ENCODE measurements at regions not wholly inside any gene's neighbourhood (a gene's known extent, or its start where the extent isn't known, plus 50 kb on each side); places are given as distances from the start of the nearest gene placed in this dataset.
"Not testable (repeated sequence)": the region's sequence is repeated elsewhere in the genome, so short reads cannot be mapped to it uniquely, and the experiment has no call there.

DNA sequence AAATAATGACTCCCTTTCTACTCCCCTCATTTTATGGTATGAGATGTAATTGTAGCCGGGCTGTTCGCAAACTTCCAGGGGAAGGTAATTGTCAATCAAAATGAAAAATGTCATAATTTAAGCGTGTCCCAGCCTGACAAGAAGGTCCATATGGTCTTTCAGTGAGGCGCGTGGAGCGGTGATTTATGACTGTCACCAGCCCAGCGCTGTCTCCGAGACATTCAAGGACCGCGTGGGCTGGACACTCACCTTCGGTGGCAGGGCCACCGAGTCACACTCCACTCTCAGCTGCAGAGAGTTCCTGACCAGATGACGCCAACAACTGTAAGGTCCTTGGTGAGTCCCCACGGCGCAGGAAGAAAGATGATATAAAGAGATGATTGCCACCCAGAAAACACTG lies 157.7 kb upstream of the TNRC6C start:
- peaks cover 28% of the 10 kb centered on the region for H3K27me3 ChIP-seq (replicated peaks; ENCODE audit: control insufficient read depth, insufficient read depth, low read length)
- H3K4me1 ChIP-seq (ENCODE audit: control insufficient read depth, insufficient read depth, low read length) = peaks cover 4% of the 10 kb centered on the region
- H3K4me3 ChIP-seq (ENCODE audit: low read length) = no peak overlapping the region
- no peak for DNase-seq (ENCODE audit: low read depth)
- H3K9ac ChIP-seq (ENCODE audit: low read length) = no peak overlapping the region
- H3K9me3 ChIP-seq (ENCODE audit: control insufficient read depth, low read length) = no peaks in the 10 kb centered on the region
- H3K36me3 ChIP-seq (ENCODE audit: control insufficient read depth, insufficient read depth, low read length, severe bottlenecking) = no peaks in the 10 kb centered on the region

DNA sequence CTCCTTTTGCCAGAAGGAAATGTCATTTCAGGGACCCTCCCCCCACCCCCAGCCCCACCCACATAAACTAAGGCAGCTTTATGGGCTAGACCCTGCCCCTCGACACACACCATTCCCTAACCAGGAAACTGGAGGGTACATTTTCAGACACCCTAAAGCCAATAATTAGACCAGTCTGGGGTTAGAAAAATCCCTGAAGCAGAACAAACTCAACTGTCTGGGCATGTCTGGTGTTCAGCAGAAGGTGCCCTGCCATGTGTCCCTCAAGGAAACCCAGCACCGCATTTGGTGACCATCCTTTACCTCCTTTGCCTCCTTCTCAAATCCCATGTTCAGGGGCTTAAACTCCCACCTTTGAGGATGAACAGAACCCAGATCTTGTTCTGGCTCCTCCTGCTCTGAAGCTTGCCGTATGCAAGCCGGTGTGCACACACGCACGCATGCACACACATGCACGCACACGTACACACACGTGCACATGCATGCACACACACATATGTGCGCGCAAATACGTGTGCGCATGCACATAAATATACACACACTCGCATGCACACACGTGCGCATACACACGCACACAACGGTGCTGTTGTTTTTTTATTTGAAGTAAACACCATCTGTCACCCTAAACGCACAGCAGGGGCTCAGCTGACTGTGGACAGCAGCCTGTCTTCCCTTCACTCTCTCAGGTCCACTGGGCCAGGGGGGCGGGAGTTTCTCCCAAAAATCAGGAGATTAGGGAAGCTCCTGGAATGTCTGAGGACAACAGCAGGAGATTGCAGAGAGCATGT lies 156.8 kb upstream of the TNRC6C start:
- H3K9me3 ChIP-seq (ENCODE audit: control insufficient read depth, low read length) = no peaks in the 10 kb centered on the region
- H3K4me1 ChIP-seq (ENCODE audit: control insufficient read depth, insufficient read depth, low read length) = peaks cover 2% of the 10 kb centered on the region
- H3K4me3 ChIP-seq (ENCODE audit: low read length) = no peak overlapping the region
- no peak overlapping the region for H3K9ac ChIP-seq (ENCODE audit: low read length)
- peaks cover 28% of the 10 kb centered on the region for H3K27me3 ChIP-seq (replicated peaks; ENCODE audit: control insufficient read depth, insufficient read depth, low read length)
- no peaks in the 10 kb centered on the region for H3K36me3 ChIP-seq (ENCODE audit: control insufficient read depth, insufficient read depth, low read length, severe bottlenecking)
- DNase-seq (ENCODE audit: low read depth) = no peak

DNA sequence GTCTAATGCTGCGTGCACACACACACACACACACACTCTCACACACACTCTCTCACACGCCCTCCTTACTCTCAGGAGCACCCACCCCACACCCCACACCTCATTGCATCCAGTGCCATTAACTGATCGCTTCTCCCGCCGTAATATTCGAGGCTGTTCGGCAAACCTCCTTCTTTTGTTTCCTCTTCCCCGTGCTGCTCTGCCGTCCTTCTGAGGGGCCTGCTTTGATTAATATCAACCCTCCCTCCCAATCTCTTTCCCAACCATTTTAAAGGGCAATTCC lies 156.2 kb upstream of the TNRC6C start:
- Histone ChIP-seq H3K4me3 (ENCODE audit: low read length) (no peak overlapping the region), H3K9me3 (ENCODE audit: control insufficient read depth, low read length) (no peaks in the 10 kb centered on the region), H3K27me3 (replicated peaks; ENCODE audit: control insufficient read depth, insufficient read depth, low read length) (peaks cover 28% of the 10 kb centered on the region), H3K9ac (ENCODE audit: low read length) (no peak overlapping the region), H3K36me3 (ENCODE audit: control insufficient read depth, insufficient read depth, low read length, severe bottlenecking) (no peaks in the 10 kb centered on the region), H3K4me1 (ENCODE audit: control insufficient read depth, insufficient read depth, low read length) (no peaks in the 10 kb centered on the region)
- DNase-seq (ENCODE audit: low read depth) = no peak

DNA sequence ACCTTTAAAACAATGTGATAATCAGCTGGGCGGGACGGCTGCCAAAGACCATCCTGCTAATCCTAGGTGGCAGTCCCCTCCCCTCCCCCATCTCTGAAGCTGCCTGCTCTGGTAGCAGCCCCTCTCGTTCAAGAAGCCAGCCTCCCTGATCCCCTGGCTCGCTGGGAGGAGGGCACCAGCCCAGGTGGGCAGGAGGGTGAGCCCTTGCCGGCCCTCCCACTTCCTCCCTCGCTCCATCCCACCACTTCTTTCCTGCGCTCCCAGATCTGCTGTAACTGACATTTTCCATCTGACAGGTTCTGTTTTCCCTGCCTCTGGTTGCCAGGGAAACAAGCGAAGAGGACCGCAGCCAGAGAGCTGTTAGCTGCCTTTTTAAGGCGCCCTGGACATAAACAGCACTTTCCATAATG lies 155.7 kb upstream of the TNRC6C start:
- no peaks in the 10 kb centered on the region for H3K4me1 ChIP-seq (ENCODE audit: control insufficient read depth, insufficient read depth, low read length)
- no peaks in the 10 kb centered on the region for H3K9me3 ChIP-seq (ENCODE audit: control insufficient read depth, low read length)
- H3K4me3 ChIP-seq (ENCODE audit: low read length) = no peak overlapping the region
- H3K27me3 ChIP-seq (replicated peaks; ENCODE audit: control insufficient read depth, insufficient read depth, low read length) = peaks cover 28% of the 10 kb centered on the region
- H3K9ac ChIP-seq (ENCODE audit: low read length) = no peak overlapping the region
- peak; percentile 45 for DNase-seq (ENCODE audit: low read depth)
- H3K36me3 ChIP-seq (ENCODE audit: control insufficient read depth, insufficient read depth, low read length, severe bottlenecking) = no peaks in the 10 kb centered on the region

DNA sequence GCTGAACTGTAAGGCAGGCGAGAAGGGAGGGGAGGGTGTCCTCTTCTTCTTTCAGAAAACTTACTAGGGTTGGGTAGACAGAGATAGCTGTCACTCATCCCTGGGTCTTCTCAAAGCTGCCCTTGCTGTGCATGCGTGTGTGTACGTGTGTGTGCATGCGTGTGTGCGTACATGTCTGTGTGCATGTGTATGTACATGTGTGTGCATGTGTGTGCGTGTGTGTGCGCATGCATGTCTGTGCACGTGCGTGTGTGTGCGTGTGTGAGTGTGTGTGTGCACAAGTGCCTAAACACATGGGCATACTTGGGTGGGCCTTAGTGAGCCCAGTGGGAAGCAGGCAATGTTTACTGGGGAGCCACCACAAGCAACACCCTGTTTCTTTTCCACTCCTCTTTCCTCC lies 154.8 kb upstream of the TNRC6C start:
- H3K27me3 ChIP-seq (replicated peaks; ENCODE audit: control insufficient read depth, insufficient read depth, low read length) = peaks cover 28% of the 10 kb centered on the region
- no peaks in the 10 kb centered on the region for H3K4me1 ChIP-seq (ENCODE audit: control insufficient read depth, insufficient read depth, low read length)
- no peaks in the 10 kb centered on the region for H3K36me3 ChIP-seq (ENCODE audit: control insufficient read depth, insufficient read depth, low read length, severe bottlenecking)
- no peaks in the 10 kb centered on the region for H3K9me3 ChIP-seq (ENCODE audit: control insufficient read depth, low read length)
- no peak overlapping the region for H3K9ac ChIP-seq (ENCODE audit: low read length)
- no peak overlapping the region for H3K4me3 ChIP-seq (ENCODE audit: low read length)
- DNase-seq (ENCODE audit: low read depth) = no peak

DNA sequence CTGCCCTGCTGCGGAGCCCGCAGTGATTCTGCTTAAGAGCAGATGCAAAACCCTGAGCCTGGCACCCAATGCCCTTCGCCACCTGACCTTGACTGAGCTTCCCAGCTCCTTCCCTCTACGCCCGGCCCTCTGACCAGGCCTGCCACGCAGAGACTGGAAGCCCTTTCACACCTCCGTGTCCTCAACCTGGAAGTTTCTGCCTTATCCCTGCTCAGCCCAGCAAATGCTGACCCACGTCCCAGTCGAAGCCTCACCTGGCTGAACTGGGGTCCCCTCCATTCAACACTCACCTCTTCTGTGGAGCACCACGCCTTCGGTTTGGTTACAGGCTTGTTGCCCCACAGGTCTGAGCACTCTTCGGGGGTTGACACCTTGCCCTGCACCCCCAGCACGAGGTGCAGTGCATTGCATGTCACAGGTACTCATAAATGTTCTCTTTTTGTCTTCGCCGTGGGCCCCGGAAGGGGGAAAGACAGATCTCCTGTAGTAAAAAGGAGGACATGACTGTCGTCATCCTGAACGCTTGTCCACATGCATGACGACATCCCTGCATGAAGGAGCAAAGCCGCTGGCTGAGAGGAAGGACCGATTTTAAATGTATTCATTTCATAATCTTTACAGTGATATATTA lies 153.6 kb upstream of the TNRC6C start:
- Histone ChIP-seq H3K9me3 (ENCODE audit: control insufficient read depth, low read length) (no peaks in the 10 kb centered on the region), H3K4me1 (ENCODE audit: control insufficient read depth, insufficient read depth, low read length) (peaks cover under 1% of the 10 kb centered on the region), H3K36me3 (ENCODE audit: control insufficient read depth, insufficient read depth, low read length, severe bottlenecking) (no peaks in the 10 kb centered on the region), H3K27me3 (replicated peaks; ENCODE audit: control insufficient read depth, insufficient read depth, low read length) (peaks cover 28% of the 10 kb centered on the region), H3K4me3 (ENCODE audit: low read length) (no peak overlapping the region), H3K9ac (ENCODE audit: low read length) (no peak overlapping the region)
- no peak for DNase-seq (ENCODE audit: low read depth)

DNA sequence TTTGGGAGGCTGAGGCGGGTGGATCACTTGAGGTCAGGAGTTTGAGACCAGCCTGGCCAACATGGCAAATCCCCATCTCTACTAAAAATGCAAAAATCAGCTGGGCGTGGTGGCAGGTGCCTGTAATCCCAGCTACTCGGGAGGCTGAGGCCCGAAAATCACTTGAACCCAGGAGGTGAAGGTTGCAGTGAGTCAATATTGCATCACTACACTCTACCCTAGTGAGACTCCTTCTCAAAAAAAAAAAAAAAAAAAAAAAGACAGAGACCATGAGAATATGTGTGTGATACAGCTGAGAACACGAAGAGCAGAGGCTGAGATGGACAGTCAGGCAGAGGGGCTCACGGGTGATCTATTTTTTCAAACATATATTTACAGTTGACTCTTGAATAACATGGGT lies 152.5 kb upstream of the TNRC6C start:
- not testable (repeated sequence) for H3K9ac ChIP-seq (ENCODE audit: low read length); H3K4me3 ChIP-seq (ENCODE audit: low read length); H3K4me1 ChIP-seq (ENCODE audit: control insufficient read depth, insufficient read depth, low read length); H3K36me3 ChIP-seq (ENCODE audit: control insufficient read depth, insufficient read depth, low read length, severe bottlenecking); DNase-seq (ENCODE audit: low read depth); H3K9me3 ChIP-seq (ENCODE audit: control insufficient read depth, low read length)
- H3K27me3 ChIP-seq (replicated peaks; ENCODE audit: control insufficient read depth, insufficient read depth, low read length) = peaks cover 28% of the 10 kb centered on the region

DNA sequence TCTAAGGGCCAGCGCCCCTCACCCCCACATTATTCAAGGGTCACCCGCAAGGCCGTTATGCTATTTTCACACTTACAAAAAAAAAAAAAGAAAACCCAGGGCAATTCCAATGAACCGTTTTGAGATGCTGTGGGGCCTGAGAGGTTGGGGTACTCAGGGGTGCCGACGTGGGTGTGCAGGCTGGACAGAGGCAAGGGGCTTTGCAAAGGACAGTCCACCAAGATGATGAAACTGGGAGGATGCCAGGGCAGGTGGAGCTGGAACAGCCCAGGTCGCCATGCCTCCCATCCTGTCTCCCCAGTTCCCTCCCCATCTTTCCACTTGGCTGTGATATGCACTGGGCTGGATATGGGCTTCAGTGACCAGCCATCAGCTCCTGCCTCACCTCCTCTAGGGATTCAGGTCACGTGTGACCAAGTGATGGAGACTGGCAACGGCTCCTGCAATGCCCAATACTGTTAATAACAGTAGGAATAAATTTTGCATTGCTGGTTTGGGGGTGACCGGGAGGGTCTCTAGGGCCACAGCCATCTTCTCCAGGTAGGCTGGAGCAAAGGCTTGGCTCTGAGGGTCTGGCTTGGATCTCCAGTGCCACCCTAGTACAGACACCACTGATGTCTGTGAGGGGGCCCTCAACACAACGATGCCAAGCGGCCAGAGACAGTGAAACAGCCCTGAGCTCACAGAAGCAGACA lies 151.3 kb upstream of the TNRC6C start:
- no peak overlapping the region for H3K4me3 ChIP-seq (ENCODE audit: low read length)
- no peak for DNase-seq (ENCODE audit: low read depth)
- no peak overlapping the region for H3K9ac ChIP-seq (ENCODE audit: low read length)
- peaks cover 21% of the 10 kb centered on the region for H3K27me3 ChIP-seq (replicated peaks; ENCODE audit: control insufficient read depth, insufficient read depth, low read length)
- H3K9me3 ChIP-seq (ENCODE audit: control insufficient read depth, low read length) = no peaks in the 10 kb centered on the region
- H3K36me3 ChIP-seq (ENCODE audit: control insufficient read depth, insufficient read depth, low read length, severe bottlenecking) = no peaks in the 10 kb centered on the region
- peaks cover 21% of the 10 kb centered on the region for H3K4me1 ChIP-seq (ENCODE audit: control insufficient read depth, insufficient read depth, low read length)

DNA sequence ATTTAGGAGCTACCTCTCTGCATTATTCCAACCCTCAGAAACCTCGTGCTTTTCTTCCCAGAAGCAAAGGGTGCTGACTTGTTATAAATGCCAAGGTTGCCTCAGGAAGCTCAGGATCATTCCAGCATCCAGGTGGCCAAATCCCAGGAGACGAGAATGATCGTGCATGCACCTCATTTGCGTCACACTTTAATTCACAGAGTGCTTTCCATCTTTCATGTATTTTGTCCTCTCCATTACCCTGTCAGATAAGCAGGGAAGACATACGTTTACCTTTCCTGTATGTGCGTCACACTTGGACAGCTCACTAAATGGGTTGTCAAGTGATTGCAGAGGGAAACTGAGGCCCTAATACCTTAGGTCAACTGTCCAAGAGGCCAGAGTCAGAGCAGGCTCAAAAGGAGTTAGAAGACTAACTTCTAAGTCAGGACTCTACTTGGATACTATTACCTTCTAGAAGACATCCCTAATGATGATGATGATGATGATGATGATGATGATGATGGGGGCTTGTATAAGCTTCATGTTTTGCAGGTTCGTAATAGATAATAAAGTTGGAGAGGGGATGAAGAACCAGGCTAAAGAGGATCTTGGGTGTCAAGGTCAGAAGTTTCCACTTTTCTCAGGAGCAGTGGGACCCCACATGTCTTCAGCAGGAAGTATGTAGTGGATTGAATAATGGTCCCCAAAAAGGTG lies 150.6 kb upstream of the TNRC6C start:
- Histone ChIP-seq H3K36me3 (ENCODE audit: control insufficient read depth, insufficient read depth, low read length, severe bottlenecking) (no peaks in the 10 kb centered on the region), H3K4me1 (ENCODE audit: control insufficient read depth, insufficient read depth, low read length) (peaks cover 21% of the 10 kb centered on the region), H3K27me3 (replicated peaks; ENCODE audit: control insufficient read depth, insufficient read depth, low read length) (peaks cover 14% of the 10 kb centered on the region), H3K9me3 (ENCODE audit: control insufficient read depth, low read length) (no peaks in the 10 kb centered on the region), H3K4me3 (ENCODE audit: low read length) (no peak overlapping the region), H3K9ac (ENCODE audit: low read length) (no peak overlapping the region)
- DNase-seq (ENCODE audit: low read depth) = no peak

DNA sequence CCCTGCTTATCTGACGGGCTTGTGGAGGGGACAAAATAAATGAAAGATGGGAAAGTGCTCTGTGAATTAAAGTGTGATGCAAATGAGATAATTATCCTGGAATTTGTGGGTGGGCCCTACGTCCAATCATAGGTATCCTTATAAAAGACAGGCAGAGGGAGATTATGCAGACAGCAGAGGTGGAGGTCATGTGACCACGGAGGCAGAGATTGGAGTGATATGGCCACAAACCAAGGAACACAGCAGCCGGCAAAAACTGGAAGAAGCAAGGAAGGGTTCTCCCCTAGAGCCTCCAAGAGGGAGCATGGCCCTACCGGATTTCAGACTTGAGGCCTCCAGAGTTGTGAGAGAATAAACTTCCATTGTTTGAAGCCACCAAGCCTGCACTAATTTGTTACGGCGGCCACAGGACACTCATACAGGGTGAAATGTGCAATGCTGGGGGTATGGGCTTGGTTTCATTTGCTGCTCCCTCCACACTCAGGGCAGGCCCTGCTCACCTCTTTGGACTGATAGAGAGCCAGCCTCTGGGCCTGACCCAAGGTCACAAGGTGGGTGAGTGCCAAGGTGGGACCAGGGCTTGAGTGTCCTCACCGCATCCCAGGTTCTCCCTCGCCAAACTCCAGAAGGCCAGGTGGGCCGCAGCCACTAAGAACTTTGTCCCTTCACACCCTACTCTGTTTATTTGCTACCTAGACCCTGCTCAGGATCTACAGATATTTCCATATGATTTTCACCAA lies 149.6 kb upstream of the TNRC6C start:
- no peaks in the 10 kb centered on the region for H3K36me3 ChIP-seq (ENCODE audit: control insufficient read depth, insufficient read depth, low read length, severe bottlenecking)
- no peak overlapping the region for H3K9ac ChIP-seq (ENCODE audit: low read length)
- peaks cover 6% of the 10 kb centered on the region for H3K27me3 ChIP-seq (replicated peaks; ENCODE audit: control insufficient read depth, insufficient read depth, low read length)
- H3K9me3 ChIP-seq (ENCODE audit: control insufficient read depth, low read length) = no peaks in the 10 kb centered on the region
- H3K4me3 ChIP-seq (ENCODE audit: low read length) = no peak overlapping the region
- DNase-seq (ENCODE audit: low read depth) = no peak
- H3K4me1 ChIP-seq (ENCODE audit: control insufficient read depth, insufficient read depth, low read length) = peaks cover 21% of the 10 kb centered on the region

DNA sequence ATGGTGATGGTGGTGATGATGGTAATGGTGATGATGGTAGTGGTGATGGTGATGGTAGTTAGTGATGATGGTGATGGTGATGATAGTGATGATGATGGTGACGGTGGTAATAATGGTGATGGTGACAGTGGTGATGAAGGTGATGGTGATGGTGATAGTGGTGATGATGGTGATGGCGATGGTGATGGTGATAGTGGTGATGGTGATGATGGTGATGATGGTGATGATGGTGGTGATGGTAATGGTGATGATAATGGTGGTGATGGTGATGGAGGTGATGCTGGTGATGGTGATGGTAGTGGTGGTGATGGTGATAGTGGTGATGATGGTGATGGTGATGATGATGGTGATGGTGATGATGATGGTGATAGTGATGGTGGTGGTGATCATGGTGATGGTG lies 148.7 kb upstream of the TNRC6C start:
- H3K4me3 ChIP-seq (ENCODE audit: low read length) = no peak overlapping the region
- H3K36me3 ChIP-seq (ENCODE audit: control insufficient read depth, insufficient read depth, low read length, severe bottlenecking) = no peaks in the 10 kb centered on the region
- no peak overlapping the region for H3K9ac ChIP-seq (ENCODE audit: low read length)
- H3K4me1 ChIP-seq (ENCODE audit: control insufficient read depth, insufficient read depth, low read length) = peaks cover 21% of the 10 kb centered on the region
- H3K27me3 ChIP-seq (replicated peaks; ENCODE audit: control insufficient read depth, insufficient read depth, low read length) = no peaks in the 10 kb centered on the region
- DNase-seq (ENCODE audit: low read depth) = no peak
- no peaks in the 10 kb centered on the region for H3K9me3 ChIP-seq (ENCODE audit: control insufficient read depth, low read length)

All from adipocyte (in vitro differentiated cells).